Hippocampal formation (tissue), 2 donors: ENCODE measurements at regions not wholly inside any gene's neighbourhood (a gene's known extent, or its start where the extent isn't known, plus 50 kb on each side); places are given as distances from the start of the nearest gene placed in this dataset.
"Not testable (repeated sequence)": the region's sequence is repeated elsewhere in the genome, so short reads cannot be mapped to it uniquely, and the experiment has no call there.

Experiments used
- DNase-seq, 2 donors: peaks; one replicate each; lab custom pipeline; 2025; lab: John Stamatoyannopoulos, UW

- DNase-seq: no peak
Observed at GRCh38 chr15:81776976-81777375, 268.8 kb downstream of the MEX3B start.

- not testable (repeated sequence) for DNase-seq
Observed at GRCh38 chr15:81775779-81776178, 270.0 kb downstream of the MEX3B start.

DNA sequence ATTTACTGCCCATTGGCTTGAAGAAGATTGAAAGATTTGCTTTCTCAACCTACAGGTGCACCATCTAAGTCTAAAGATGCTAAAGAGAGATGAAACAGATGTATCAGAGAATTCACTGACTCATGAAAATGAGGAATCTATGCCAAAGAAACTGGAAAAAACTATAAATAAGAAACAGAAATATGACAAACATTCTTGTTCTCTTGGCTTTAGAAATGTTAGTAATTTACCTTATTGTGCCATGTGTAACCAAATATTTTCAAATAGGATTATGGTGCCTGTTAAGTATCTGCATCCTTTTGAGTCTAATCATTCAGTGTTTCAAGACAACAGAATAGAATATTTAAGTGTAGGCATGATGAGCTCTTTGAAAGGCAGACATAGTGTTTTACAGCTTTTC, 271.5 kb downstream of the MEX3B start:
- DNase-seq: no peak

- no peak for DNase-seq
Observed at GRCh38 chr15:81768773-81769172, 277.0 kb downstream of the MEX3B start.

DNA sequence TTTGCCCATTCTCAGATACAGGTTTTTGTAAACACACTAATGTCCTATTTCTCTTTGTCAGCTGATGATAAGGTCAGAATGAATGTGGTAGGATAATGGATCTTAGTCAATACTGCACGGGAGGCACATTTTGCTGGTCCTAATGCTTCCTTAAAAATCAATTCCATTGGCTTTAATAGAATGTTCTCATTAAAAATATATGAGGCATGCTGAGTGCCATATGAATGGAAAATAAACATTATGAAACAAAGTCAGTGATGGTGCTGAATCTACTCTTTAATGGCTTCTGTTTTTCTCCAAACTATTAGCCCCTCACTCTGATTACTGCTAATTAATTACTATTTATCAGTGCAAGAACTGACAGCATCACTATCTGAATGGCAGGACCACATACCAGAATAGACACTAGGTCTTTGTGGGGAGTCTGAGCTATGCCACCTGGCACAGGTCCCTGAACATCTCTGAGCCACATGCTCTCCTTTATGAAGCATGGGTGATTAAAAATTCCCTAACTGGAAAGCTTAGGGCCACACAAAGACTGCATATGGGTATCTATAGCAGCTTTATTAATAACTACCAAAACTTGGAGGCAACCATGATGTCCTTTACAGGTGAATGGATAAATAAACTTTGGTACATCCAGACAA, 278.9 kb downstream of the MEX3B start:
- DNase-seq: no peak

GRCh38 chr15:81765816-81766215, 280.0 kb downstream of the MEX3B start:
- no peak for DNase-seq

DNA sequence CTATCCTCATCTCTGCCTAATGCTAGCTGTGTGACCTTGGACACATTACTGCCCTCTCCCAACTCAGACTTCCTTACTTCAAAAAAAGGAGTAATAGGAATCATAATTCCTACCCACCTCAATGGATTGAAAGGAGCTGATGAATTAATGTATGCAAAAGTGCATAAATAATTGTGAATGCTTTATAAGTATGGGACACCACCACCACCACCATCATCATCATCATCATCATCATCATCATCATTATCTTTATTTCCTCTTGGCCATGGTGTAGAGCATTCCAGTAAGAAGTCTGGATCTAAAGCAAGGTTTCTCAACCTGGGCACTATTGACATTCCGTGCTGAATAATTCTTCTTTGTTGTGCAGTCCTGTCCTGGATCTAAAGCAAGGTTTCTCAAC, 282.5 kb downstream of the MEX3B start:
- DNase-seq: no peak

GRCh38 chr15:81760686-81761085, 285.1 kb downstream of the MEX3B start:
- DNase-seq: no peak

GRCh38 chr15:81758818-81759284, 287.0 kb downstream of the MEX3B start:
- no peak for DNase-seq

- no peak for DNase-seq
Observed at GRCh38 chr15:81755626-81756025, 290.2 kb downstream of the MEX3B start.

DNA sequence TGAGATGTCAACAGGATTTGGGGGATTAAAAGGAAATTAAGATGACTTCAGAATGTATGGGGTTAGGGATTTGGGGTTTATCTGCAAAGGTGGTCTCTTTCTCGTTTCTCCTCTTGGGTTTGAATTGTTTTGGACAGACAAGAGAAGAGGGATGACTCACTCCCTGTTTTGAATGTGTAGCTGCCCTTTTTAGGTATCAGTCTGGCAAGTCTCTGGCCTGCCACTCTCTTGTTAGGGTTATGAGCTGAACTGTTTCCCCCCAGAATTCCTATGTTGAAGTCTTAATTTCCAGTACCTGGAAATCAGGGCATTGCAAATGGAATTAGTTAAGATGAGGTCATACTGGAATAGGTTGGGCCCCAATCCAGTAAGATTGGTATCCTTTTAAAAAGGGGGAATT, 291.7 kb downstream of the MEX3B start:
- DNase-seq: no peak

DNA sequence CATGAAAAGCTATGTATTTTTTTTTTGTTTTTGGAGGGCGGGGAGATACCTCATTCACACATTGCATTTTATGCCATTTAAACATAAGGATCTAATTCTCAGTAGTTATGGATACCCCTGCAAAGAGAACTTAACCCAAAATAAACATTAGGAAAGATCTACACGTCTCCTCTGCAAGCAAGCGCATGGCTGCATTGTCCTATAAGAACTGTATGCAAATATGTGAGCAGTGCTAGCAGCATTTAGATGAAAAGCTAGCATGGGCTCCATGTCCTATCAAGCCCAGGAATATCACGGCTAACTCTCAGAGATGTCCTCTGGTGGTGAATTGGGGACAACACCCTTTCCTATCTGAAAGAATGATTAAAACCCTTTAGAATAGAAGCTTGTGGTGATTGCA, 292.8 kb downstream of the MEX3B start:
- no peak for DNase-seq

GRCh38 chr15:81752546-81752942, 293.3 kb downstream of the MEX3B start:
- DNase-seq: peak; percentile 36 to 59

DNA sequence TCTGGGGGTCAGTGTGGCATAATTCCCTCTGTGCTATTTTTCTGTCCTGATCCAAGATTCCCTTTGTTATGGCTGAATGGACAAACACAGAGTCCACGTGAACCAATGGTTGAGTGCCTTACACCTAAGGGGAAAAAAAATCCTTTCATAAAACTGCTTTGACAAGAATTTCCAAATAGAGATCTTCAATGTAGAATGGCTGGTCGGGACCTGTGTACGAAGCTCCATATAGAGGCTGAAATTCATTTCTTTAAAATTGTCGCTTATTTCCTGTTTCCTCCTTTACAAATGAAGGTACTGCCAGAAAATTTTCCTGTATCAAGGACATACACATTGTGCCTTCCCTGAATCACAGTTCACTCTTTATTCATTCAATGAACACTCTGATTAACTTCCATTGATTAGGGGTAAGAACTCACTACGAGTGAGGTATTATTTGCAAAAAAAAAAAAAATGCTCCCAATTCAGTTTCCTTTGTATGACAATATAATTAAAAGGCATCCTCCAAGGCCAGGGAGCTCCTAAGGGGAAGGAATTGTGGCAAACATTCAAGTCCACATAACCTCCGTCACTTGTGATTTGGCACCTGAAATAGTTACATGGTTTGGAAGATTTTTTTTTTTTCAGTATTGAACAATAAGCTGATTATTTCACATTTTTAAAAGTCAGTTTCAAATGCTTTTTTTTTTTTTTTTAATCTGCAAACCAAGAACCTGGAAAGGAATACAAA, 293.8 kb downstream of the MEX3B start:
- no peak for DNase-seq

DNA sequence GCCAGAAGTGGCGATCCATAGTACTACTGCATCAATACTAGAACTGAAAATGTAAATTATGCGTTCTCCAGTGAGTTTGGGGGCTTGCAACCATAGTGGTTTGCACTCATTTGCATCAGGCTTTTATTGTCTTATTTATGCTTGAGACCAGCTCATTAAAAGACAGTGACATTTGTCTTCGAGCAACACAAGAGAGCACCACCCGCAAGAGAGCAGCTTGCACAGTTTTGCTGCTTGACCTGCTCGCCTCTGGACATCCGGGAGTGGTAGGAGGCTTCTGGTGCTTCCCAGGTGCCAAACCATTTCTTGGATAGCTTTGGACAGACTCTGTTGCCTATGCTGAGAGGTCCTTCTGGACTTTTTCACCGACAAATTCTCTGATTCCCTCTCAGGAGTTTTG, 294.6 kb downstream of the MEX3B start:
- no peak for DNase-seq

- DNase-seq: no peak
Observed at GRCh38 chr15:81749716-81750375, 296.0 kb downstream of the MEX3B start.

DNA sequence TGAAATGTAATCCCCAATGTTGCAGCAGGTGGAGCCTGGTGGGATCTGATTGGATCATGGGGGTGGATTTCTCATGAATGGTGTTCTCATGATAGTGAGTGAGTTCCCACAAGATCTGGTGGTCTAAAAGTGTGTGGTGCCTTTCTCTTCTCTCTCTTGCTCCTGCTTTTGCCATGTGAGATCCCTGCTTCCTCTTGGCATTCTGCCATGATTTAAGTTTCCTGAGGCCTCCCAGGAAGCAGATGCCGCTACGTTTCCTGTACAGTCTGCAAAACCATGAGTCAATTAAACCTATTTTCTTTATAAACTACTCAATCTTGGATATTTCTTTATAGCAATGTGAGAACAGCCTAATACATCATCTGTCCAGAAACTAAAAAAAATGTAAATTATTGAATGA, 298.3 kb downstream of the MEX3B start:
- DNase-seq: no peak

DNA sequence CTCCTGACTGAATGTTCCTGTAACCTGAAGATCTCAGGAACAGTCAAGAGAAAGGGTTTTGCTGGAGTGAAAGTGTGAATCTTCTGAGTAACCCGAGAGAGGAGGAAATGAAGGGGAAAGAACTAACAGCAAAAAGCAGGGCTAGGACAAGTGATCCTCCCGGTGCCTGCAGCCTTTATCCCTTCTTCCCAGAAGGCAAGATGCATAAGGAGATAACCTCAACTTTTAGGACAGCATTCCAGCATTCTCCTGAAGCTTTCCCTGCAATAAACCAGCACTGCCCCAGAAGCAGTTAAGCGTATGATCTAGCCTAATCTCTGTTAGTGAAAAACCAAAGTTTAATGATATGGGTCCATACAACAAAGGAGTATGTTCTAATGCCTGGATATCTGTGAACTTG, 298.8 kb downstream of the MEX3B start:
- no peak for DNase-seq

- DNase-seq: no peak
Observed at GRCh38 chr15:81744364-81744763, 301.5 kb downstream of the MEX3B start.

GRCh38 chr15:81740416-81740815, 305.4 kb downstream of the MEX3B start:
- no peak for DNase-seq

DNA sequence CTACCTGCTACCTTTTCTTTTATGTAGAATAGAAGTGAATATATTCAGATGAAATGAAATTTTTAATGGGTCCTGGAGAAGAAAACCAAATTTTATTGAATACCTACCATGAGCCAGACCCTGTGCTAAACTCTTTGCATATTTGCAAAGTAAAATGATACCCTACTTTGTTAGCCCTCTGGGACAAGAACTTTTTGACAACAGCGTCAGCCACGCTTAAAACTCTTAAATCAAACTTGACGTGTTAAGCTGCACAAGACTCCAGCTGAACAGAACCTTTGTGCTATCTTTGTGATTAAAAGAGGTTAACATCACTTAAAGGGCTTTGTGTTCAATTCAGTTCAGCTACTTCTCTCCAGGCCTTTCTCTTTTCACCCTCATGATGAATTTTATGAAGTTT, 316.5 kb downstream of the MEX3B start:
- DNase-seq: no peak

DNA sequence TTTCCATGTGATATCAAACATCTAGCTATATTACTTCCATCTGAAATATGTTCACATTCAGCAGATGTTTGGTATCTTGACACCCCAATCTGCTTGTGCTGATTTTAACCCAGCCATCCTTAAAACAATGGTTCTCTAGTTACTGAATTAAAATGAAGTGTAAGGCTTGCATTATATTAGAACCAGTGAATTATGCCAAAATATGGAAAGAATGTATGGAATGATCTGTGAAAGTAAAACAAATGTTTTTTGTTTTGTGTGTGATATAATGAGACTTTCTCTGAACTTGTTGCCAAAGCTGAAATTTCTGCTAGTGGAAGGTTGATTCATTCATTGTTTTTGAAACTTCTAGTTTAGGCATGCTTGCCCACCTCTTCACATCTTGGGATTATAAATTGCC, 317.1 kb downstream of the MEX3B start:
- DNase-seq: no peak

- DNase-seq: no peak
Observed at GRCh38 chr15:81725590-81725989, 320.2 kb downstream of the MEX3B start.
